ENCODE measurements at regions not wholly inside any gene's neighbourhood (a gene's known extent, or its start where the extent isn't known, plus 50 kb on each side); places are given as distances from the start of the nearest gene placed in this dataset.

- Histone ChIP-seq H2AFZ (ENCODE audit: low read length) (no peak overlapping the region), H2BK12ac (ENCODE audit: insufficient read length, low read depth, low read length) (no peak overlapping the region), H4K5ac (ENCODE audit: insufficient read length, low read depth, low read length) (no peak overlapping the region), H3K79me1 (ENCODE audit: insufficient read depth, low read depth, low read length, poor library complexity, severe bottlenecking) (no peaks in the 10 kb centered on the region), H3K23me2 (ENCODE audit: insufficient read length, low read depth, low read length, poor library complexity, severe bottlenecking) (no peaks in the 10 kb centered on the region), H4K20me1 (ENCODE audit: control insufficient read depth, insufficient read depth, insufficient read length) (no peaks in the 10 kb centered on the region), H2BK120ac (ENCODE audit: low read depth, low read length, poor library complexity, severe bottlenecking) (no peak overlapping the region), H3T11ph (ENCODE audit: low read length) (no peak overlapping the region), H3K4me2 (ENCODE audit: insufficient read depth, insufficient read length, low read length) (no peak overlapping the region), H3K23ac (ENCODE audit: insufficient read length, low read depth, low read length) (no peak overlapping the region), H3K27me3 (ENCODE audit: insufficient read depth, low read length) (no peaks in the 10 kb centered on the region), H3K4me1 (ENCODE audit: insufficient read depth, low read length) (no peaks in the 10 kb centered on the region; the same call in 1 of the 2 replicates), H2BK15ac (ENCODE audit: low read depth, low read length) (no peak overlapping the region), H3K18ac (ENCODE audit: insufficient read length, low read depth, low read length) (peak overlapping the region; percentile 50), H3K9me3 (ENCODE audit: control insufficient read depth, low read depth, low read length) (no peaks in the 10 kb centered on the region), H3K9ac (ENCODE audit: extremely low read depth, insufficient read length, low read length) (no peak overlapping the region), H3K4ac (ENCODE audit: low read depth, low read length) (no peak overlapping the region), H2AK5ac (ENCODE audit: insufficient read length, low read length) (no peak overlapping the region), H2BK5ac (ENCODE audit: insufficient read length, low read length) (no peak overlapping the region), H2BK20ac (ENCODE audit: low read depth, low read length, poor library complexity, severe bottlenecking) (no peak overlapping the region), H3K27ac (ENCODE audit: insufficient read length, low read depth, low read length) (no peak overlapping the region), H3K14ac (ENCODE audit: insufficient read depth, low read length) (no peak overlapping the region), H3K56ac (ENCODE audit: insufficient read length, low read depth, low read length) (no peak overlapping the region), H4K8ac (replicated peaks; ENCODE audit: insufficient read length, low read depth, low read length) (no peak overlapping the region), H3K79me2 (ENCODE audit: insufficient read depth, low read length) (no peaks in the 10 kb centered on the region), H4K91ac (ENCODE audit: insufficient read length, low read depth, low read length) (no peak overlapping the region)
- WGBS (ENCODE audit: extremely low coverage, insufficient read length, low lambda C conversion rate) = no CpG with 5 or more reads among the region's 6 CpGs
- peaks cover 5% of the 10 kb centered on the region; the same call in 1 of the 2 replicates for H3K27me3 Mint-ChIP-seq (ENCODE audit: low read depth)
- peaks cover 4 to 28% (median 7%) of the 10 kb centered on the region in 3 experiments; a peak in 6 of 7 replicates for H3K36me3 Mint-ChIP-seq (ENCODE audit: insufficient read depth in 1 of 3, low read depth in 3 of 3)
- peaks cover 20 to 31% of the 10 kb centered on the region in 2 experiments for H3K9me3 Mint-ChIP-seq
- H3K27ac Mint-ChIP-seq = peak overlapping the region in 1 of 3 experiments; percentile 92; a peak in 2 of 7 replicates
- H3K4me1 Mint-ChIP-seq = peaks cover 0 to 13% of the 10 kb centered on the region in 2 experiments
- H3K4me3 Mint-ChIP-seq = no peak overlapping the region
- no peak for TF ChIP-seq CTCF (conservative IDR thresholded peaks at IDR 0.05)
- peak; percentile 78 for DNase-seq
Measured at GRCh38 chr6:126614642-126615504, 275.0 kb downstream of the CENPW start.

Data from H9 (cell line).